ENCODE measurements at regions not wholly inside any gene's neighbourhood (a gene's known extent, or its start where the extent isn't known, plus 50 kb on each side); places are given as distances from the start of the nearest gene placed in this dataset.

DNA sequence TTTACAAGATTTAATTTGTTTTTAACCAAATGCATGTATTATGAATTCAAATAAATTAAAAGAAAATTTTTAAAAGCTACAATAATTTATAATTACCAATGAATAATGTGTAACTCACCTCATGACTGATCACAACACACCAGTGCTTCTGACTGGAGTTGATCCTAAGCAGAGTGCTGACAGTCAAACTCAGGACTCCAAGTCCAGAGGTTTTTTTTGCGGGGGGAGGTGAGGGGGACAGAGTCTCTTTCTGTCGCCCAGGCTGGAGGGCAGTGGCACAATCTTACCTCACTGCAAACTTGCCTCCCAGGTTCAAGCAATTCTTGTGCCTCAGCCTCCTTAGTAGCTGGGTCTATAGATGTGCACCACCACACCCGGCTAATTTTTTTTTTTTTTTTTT lies 71.0 kb upstream of the MELK start:
- TF ChIP-seq, protein P1, sequence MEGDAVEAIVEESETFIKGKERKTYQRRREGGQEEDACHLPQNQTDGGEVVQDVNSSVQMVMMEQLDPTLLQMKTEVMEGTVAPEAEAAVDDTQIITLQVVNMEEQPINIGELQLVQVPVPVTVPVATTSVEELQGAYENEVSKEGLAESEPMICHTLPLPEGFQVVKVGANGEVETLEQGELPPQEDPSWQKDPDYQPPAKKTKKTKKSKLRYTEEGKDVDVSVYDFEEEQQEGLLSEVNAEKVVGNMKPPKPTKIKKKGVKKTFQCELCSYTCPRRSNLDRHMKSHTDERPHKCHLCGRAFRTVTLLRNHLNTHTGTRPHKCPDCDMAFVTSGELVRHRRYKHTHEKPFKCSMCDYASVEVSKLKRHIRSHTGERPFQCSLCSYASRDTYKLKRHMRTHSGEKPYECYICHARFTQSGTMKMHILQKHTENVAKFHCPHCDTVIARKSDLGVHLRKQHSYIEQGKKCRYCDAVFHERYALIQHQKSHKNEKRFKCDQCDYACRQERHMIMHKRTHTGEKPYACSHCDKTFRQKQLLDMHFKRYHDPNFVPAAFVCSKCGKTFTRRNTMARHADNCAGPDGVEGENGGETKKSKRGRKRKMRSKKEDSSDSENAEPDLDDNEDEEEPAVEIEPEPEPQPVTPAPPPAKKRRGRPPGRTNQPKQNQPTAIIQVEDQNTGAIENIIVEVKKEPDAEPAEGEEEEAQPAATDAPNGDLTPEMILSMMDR (conservative IDR thresholded peaks at IDR 0.05): no peak
- no peak for TF ChIP-seq EZH2 (IDR thresholded peaks at IDR 0.05; ENCODE audit: low read depth)

All from PC-9 (cell line).